ENCODE measurements at regions not wholly inside any gene's neighbourhood (a gene's known extent, or its start where the extent isn't known, plus 50 kb on each side); places are given as distances from the start of the nearest gene placed in this dataset.

DNA sequence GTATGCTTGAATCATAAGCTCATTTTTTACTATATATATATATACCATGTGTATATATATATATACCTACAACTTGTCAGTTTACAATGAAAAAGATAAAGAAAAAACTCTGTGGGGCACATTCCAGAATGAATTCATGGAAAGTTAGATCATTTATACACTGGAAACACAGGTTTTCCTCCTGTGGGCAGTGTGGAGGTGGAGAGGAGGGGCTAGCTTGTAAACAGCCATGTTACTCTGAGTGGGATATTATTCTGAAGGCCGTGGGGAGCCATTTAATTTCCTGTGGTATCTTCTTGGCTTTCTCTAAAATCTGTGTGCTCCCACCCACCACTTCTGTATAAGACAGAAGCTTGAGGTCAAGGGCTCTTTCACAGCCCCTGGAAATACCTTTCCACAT is 273.4 kb upstream of the MTNR1B start:
- TF ChIP-seq CTCF (IDR thresholded peaks at IDR 0.05), result no peak
- TF ChIP-seq POLR2A (IDR thresholded peaks at IDR 0.05), result no peak
- TF ChIP-seq POLR2AphosphoS5 (IDR thresholded peaks at IDR 0.05), result no peak

Measured in upper lobe of left lung (tissue), 4 donors.